ENCODE measurements at regions not wholly inside any gene's neighbourhood (a gene's known extent, or its start where the extent isn't known, plus 50 kb on each side); places are given as distances from the start of the nearest gene placed in this dataset.
"Not testable (repeated sequence)": the region's sequence is repeated elsewhere in the genome, so short reads cannot be mapped to it uniquely, and the experiment has no call there.

- no peak for DNase-seq
- H3K27me3 ChIP-seq, result no peaks in the 10 kb centered on the region
- TF ChIP-seq POLR2AphosphoS5 (IDR thresholded peaks at IDR 0.05) (no peak), POLR2A (IDR thresholded peaks at IDR 0.05) (no peak), CTCF (IDR thresholded peaks at IDR 0.05) (no peak), EP300 (IDR thresholded peaks at IDR 0.05) (no peak)
- WGBS, 5 donors, result 24 to 46% (median 42%) methylated on average over 2 of the region's 2 CpGs
- no peaks in the 10 kb centered on the region for H3K36me3 ChIP-seq
- no peaks in the 10 kb centered on the region for H3K4me1 ChIP-seq
- H3K9me3 ChIP-seq, result peaks cover 0 to 5% (median 0%) of the 10 kb centered on the region in 4 donors
- intact Hi-C loops (cut with DNase I; ENCODE audit: low total_unique reads), result no loop called here
- H3K4me3 ChIP-seq, result no peak overlapping the region
- H3K27ac ChIP-seq, result no peak overlapping the region
Measured at GRCh38 chr13:78540058-78540457, 63.3 kb downstream of the POU4F1 start.

- H3K27me3 ChIP-seq; intact Hi-C loops (cut with DNase I; ENCODE audit: low total_unique reads); H3K4me1 ChIP-seq; H3K27ac ChIP-seq; DNase-seq; H3K4me3 ChIP-seq; H3K36me3 ChIP-seq: not testable (repeated sequence)
- H3K9me3 ChIP-seq, result peaks cover 4 to 15% (median 5%) of the 10 kb centered on the region in 4 donors
- WGBS, 5 donors, result 81 to 95% (median 89%) methylated on average over 8 of the region's 8 CpGs
Measured at GRCh38 chr13:78526044-78526443, 77.3 kb downstream of the POU4F1 start.

GRCh38 chr13:78524936-78525335, 78.4 kb downstream of the POU4F1 start:
- TF ChIP-seq POLR2AphosphoS5 (IDR thresholded peaks at IDR 0.05) (no peak), POLR2A (IDR thresholded peaks at IDR 0.05) (no peak), CTCF (IDR thresholded peaks at IDR 0.05) (no peak), EP300 (IDR thresholded peaks at IDR 0.05) (no peak)
- Histone ChIP-seq H3K27me3 (no peaks in the 10 kb centered on the region), H3K27ac (no peak overlapping the region), H3K36me3 (no peaks in the 10 kb centered on the region), H3K4me3 (no peak overlapping the region), H3K9me3 (peaks cover 4 to 20% (median 5%) of the 10 kb centered on the region in 4 donors), H3K4me1 (no peaks in the 10 kb centered on the region)
- DNase-seq, result no peak
- intact Hi-C loops (cut with DNase I; ENCODE audit: low total_unique reads), result no loop called here
- WGBS, 5 donors, result 50 to 66% (median 59%) methylated on average over 1 of the region's 1 CpG

- Histone ChIP-seq H3K4me3 (no peak overlapping the region), H3K4me1 (no peaks in the 10 kb centered on the region), H3K36me3 (no peaks in the 10 kb centered on the region), H3K9me3 (peaks cover under 1 to 26% (median 15%) of the 10 kb centered on the region in 4 donors), H3K27me3 (no peaks in the 10 kb centered on the region), H3K27ac (no peak overlapping the region)
- 80 to 92% (median 83%) methylated on average over 6 of the region's 6 CpGs for WGBS, 5 donors
- no peak for DNase-seq
- TF ChIP-seq POLR2A (IDR thresholded peaks at IDR 0.05) (no peak), CTCF (IDR thresholded peaks at IDR 0.05) (no peak), EP300 (IDR thresholded peaks at IDR 0.05) (no peak), POLR2AphosphoS5 (IDR thresholded peaks at IDR 0.05) (no peak)
- intact Hi-C loops (cut with DNase I; ENCODE audit: low total_unique reads), result no loop called here
Measured at GRCh38 chr13:78521091-78521490, 82.3 kb downstream of the POU4F1 start.

- Histone ChIP-seq H3K36me3 (no peaks in the 10 kb centered on the region), H3K9me3 (peaks cover 0 to 22% (median 12%) of the 10 kb centered on the region in 4 donors), H3K27ac (no peak overlapping the region), H3K4me3 (no peak overlapping the region), H3K27me3 (no peaks in the 10 kb centered on the region), H3K4me1 (no peaks in the 10 kb centered on the region)
- no peak for DNase-seq
- TF ChIP-seq EP300 (IDR thresholded peaks at IDR 0.05) (no peak), POLR2AphosphoS5 (IDR thresholded peaks at IDR 0.05) (no peak), CTCF (IDR thresholded peaks at IDR 0.05) (no peak), POLR2A (IDR thresholded peaks at IDR 0.05) (no peak)
- intact Hi-C loops (cut with DNase I; ENCODE audit: low total_unique reads), result no loop called here
- 78 to 89% (median 86%) methylated on average over 2 of the region's 2 CpGs for WGBS, 5 donors
Measured at GRCh38 chr13:78520425-78520824, 82.9 kb downstream of the POU4F1 start.

- H3K4me3 ChIP-seq; intact Hi-C loops (cut with DNase I; ENCODE audit: low total_unique reads); DNase-seq; H3K4me1 ChIP-seq; H3K27me3 ChIP-seq; H3K27ac ChIP-seq; H3K36me3 ChIP-seq: not testable (repeated sequence)
- WGBS, 5 donors, result 85 to 93% (median 89%) methylated on average over 5 to 7 of the region's 7 CpGs
- H3K9me3 ChIP-seq, result peaks cover 0 to 17% (median 12%) of the 10 kb centered on the region in 4 donors
Measured at GRCh38 chr13:78518482-78518881, 84.9 kb downstream of the POU4F1 start.
